HFF-Myc (cell line): ENCODE measurements at regions not wholly inside any gene's neighbourhood (a gene's known extent, or its start where the extent isn't known, plus 50 kb on each side); places are given as distances from the start of the nearest gene placed in this dataset.

Experiments
- DNase-seq: peaks from one replicate; pipeline ENCODE4 v3.0.0-alpha.2; 2011; ENCODE audit warnings: low read depth; ENCODE audit errors: extremely low read depth
- H3K4me3 ChIP-seq: replicated peaks from 2 replicates; pipeline ENCODE4 v1.5.1; 2011; ENCODE audit warnings: low read depth, mild to moderate bottlenecking, control low read depth, low read length
- CTCF ChIP-seq: IDR thresholded peaks from 2 replicates; pipeline ENCODE4 v1.5.1; 2012; ENCODE audit warnings: mild to moderate bottlenecking, low read depth, low read length, control low read depth; ENCODE audit errors: missing control alignments

- no peak for DNase-seq
- no peak for TF ChIP-seq CTCF
- H3K4me3 ChIP-seq: no peak overlapping the region
Observed at GRCh38 chr5:58403822-58404433, 56.0 kb downstream of the PLK2 start.

GRCh38 chr5:58401701-58402100 lies 58.2 kb downstream of the PLK2 start:
- DNase-seq: no peak
- no peak overlapping the region for H3K4me3 ChIP-seq
- TF ChIP-seq CTCF: no peak

GRCh38 chr5:58400737-58401136 lies 59.1 kb downstream of the PLK2 start:
- no peak overlapping the region for H3K4me3 ChIP-seq
- DNase-seq: no peak
- TF ChIP-seq CTCF: no peak

- no peak overlapping the region for H3K4me3 ChIP-seq
- no peak for TF ChIP-seq CTCF
- DNase-seq: no peak
Observed at GRCh38 chr5:58399951-58400350, 59.9 kb downstream of the PLK2 start.

- DNase-seq: no peak
- TF ChIP-seq CTCF: no peak
- no peak overlapping the region for H3K4me3 ChIP-seq
Observed at GRCh38 chr5:58394339-58394738, 65.5 kb downstream of the PLK2 start.

GRCh38 chr5:58393716-58394115 lies 66.2 kb downstream of the PLK2 start:
- no peak for TF ChIP-seq CTCF
- DNase-seq: no peak
- H3K4me3 ChIP-seq: no peak overlapping the region

- no peak overlapping the region for H3K4me3 ChIP-seq
- TF ChIP-seq CTCF: no peak
- no peak for DNase-seq
Observed at GRCh38 chr5:58392496-58392895, 67.4 kb downstream of the PLK2 start.
